GM23338 (cell line): ENCODE measurements at regions not wholly inside any gene's neighbourhood (a gene's known extent, or its start where the extent isn't known, plus 50 kb on each side); places are given as distances from the start of the nearest gene placed in this dataset.

Experiments
- ATAC-seq: fragments of 200-7000 bp; cut with Tn5 transposase; 3 replicates; pipeline ENCODE4 v1.9.1; 2020
- DNase-seq: peaks from one replicate; pipeline ENCODE4 v3.0.0-alpha.2; 2015; ENCODE audit warnings: low spot score
- H2AFZ ChIP-seq: fragments of 200-600 bp; sonication (generic); 2 replicates; pipeline ENCODE4 v1.8.0; 2016; ENCODE audit warnings: antibody characterized with exemption, mild to moderate bottlenecking, moderate library complexity
- H3F3A ChIP-seq: fragments of 200-600 bp; sonication (generic); replicated peaks from 2 replicates; pipeline ENCODE4 v1.8.0; 2017; ENCODE audit warnings: antibody characterized with exemption, mixed run types, low read depth
- H3K27ac ChIP-seq: fragments of 200-600 bp; sonication (generic); 2 replicates; pipeline ENCODE4 v1.6.1; 2016; ENCODE audit warnings: low read depth
- H3K27me3 ChIP-seq: fragments of 200-600 bp; sonication (generic); 2 replicates; pipeline ENCODE4 v1.8.0; 2016; ENCODE audit warnings: mild to moderate bottlenecking, mixed run types, moderate library complexity; ENCODE audit not compliant: insufficient read depth
- H3K36me3 ChIP-seq: fragments of 200-600 bp; sonication (generic); 2 replicates; pipeline ENCODE4 v1.8.0; 2016; ENCODE audit warnings: mild to moderate bottlenecking; ENCODE audit not compliant: insufficient read depth
- H3K4me1 ChIP-seq: fragments of 200-600 bp; sonication (generic); 2 replicates; pipeline ENCODE4 v1.8.0; 2016; ENCODE audit warnings: mild to moderate bottlenecking, moderate library complexity; ENCODE audit not compliant: insufficient read depth
- H3K4me2 ChIP-seq: fragments of 200-600 bp; sonication (generic); 2 replicates; pipeline ENCODE4 v1.7.1; 2017; ENCODE audit warnings: mixed run types
- H3K4me3 ChIP-seq: fragments of 200-600 bp; sonication (generic); 2 replicates; pipeline ENCODE4 v1.6.1; 2016; ENCODE audit warnings: mixed run types
- H3K79me2 ChIP-seq: fragments of 200-600 bp; sonication (generic); replicated peaks from 2 replicates; pipeline ENCODE4 v1.8.0; 2017; ENCODE audit warnings: mild to moderate bottlenecking; ENCODE audit not compliant: insufficient read depth
- H3K9me2 ChIP-seq: fragments of 200-600 bp; sonication (generic); 2 replicates; pipeline ENCODE4 v1.8.0; 2017; ENCODE audit not compliant: insufficient read depth
- H4K20me1 ChIP-seq: fragments of 200-600 bp; sonication (generic); replicated peaks from 2 replicates; pipeline ENCODE4 v1.8.0; 2017; ENCODE audit warnings: mild to moderate bottlenecking; ENCODE audit not compliant: insufficient read depth
- H3K27ac Mint-ChIP-seq: 2 replicates; pipeline ENCODE4 v1.8.0; 2020; ENCODE audit warnings: inconsistent platforms, mild to moderate bottlenecking, moderate library complexity, mixed read lengths
- H3K27me3 Mint-ChIP-seq: 3 replicates; pipeline ENCODE4 v1.8.0; 2022; ENCODE audit warnings: low read depth, mild to moderate bottlenecking, moderate library complexity, mixed read lengths, inconsistent platforms; ENCODE audit not compliant: insufficient read depth, poor library complexity
- H3K36me3 Mint-ChIP-seq: 3 replicates; pipeline ENCODE4 v1.8.0; 2021; ENCODE audit warnings: low read depth, mild to moderate bottlenecking, inconsistent platforms, moderate library complexity, mixed read lengths
- H3K4me1 Mint-ChIP-seq: 3 replicates; pipeline ENCODE4 v1.8.0; 2020; ENCODE audit warnings: mild to moderate bottlenecking, inconsistent platforms, mixed read lengths
- H3K4me3 Mint-ChIP-seq: 3 replicates; pipeline ENCODE4 v1.8.0; 2021; ENCODE audit warnings: moderate library complexity, mild to moderate bottlenecking, inconsistent platforms, mixed read lengths
- H3K9me3 Mint-ChIP-seq: 3 replicates; pipeline ENCODE4 v1.8.0; 2020; ENCODE audit warnings: moderate library complexity, mild to moderate bottlenecking, inconsistent platforms, mixed read lengths
- CREB1 ChIP-seq: fragments of 250-450 bp; sonication (Bioruptor Pico); IDR thresholded peaks from 2 replicates; pipeline ENCODE4 v1.5.0; 2020; ENCODE audit warnings: low read depth, mild to moderate bottlenecking, moderate library complexity
- CTCF ChIP-seq, 2 experiments: fragments of 200-600 bp in 1 of 2; sonication (generic) in 1 of 2; conservative IDR thresholded peaks; 2 replicates each; pipeline versions ENCODE4 v1.5.1 to v1.6.1; 2016 to 2017; ENCODE audit warnings: antibody characterized with exemption in 2 of 2, low read depth in 2 of 2, mild to moderate bottlenecking in 2 of 2, moderate library complexity in 1 of 2
- ETS1 ChIP-seq: IDR thresholded peaks from 2 replicates; pipeline ENCODE4 v1.6.1; 2016; ENCODE audit warnings: antibody characterized with exemption
- EZH2 ChIP-seq: fragments of 200-600 bp; sonication (generic); IDR thresholded peaks from one replicate; pipeline ENCODE4 v1.8.0; 2017; ENCODE audit warnings: antibody characterized with exemption, mild to moderate bottlenecking, low read depth; ENCODE audit not compliant: unreplicated experiment
- EZH2phosphoT487 ChIP-seq: fragments of 200-600 bp; sonication (generic); IDR thresholded peaks from one replicate; pipeline ENCODE4 v1.8.1; 2018; ENCODE audit warnings: antibody characterized with exemption; ENCODE audit not compliant: unreplicated experiment
- JUNB ChIP-seq: IDR thresholded peaks from one replicate; pipeline ENCODE4 v1.6.1; 2016; ENCODE audit warnings: antibody characterized with exemption; ENCODE audit not compliant: unreplicated experiment
- NANOG ChIP-seq: IDR thresholded peaks from 2 replicates; pipeline ENCODE4 v1.6.1; 2016; ENCODE audit warnings: antibody characterized with exemption, borderline replicate concordance
- POLR2AphosphoS5 ChIP-seq: IDR thresholded peaks from 2 replicates; pipeline ENCODE4 v1.6.1; 2016; ENCODE audit warnings: antibody characterized with exemption, low read depth
- STAT1 ChIP-seq: IDR thresholded peaks from one replicate; pipeline ENCODE4 v1.6.1; 2016; ENCODE audit warnings: antibody characterized with exemption; ENCODE audit not compliant: unreplicated experiment
- ZNF114 ChIP-seq: fragments of 250-450 bp; sonication (Bioruptor Pico); IDR thresholded peaks from 2 replicates; pipeline ENCODE4 v1.5.0; 2020; ENCODE audit warnings: mild to moderate bottlenecking, moderate library complexity
- ZNF331 ChIP-seq: fragments of 250-450 bp; sonication (Bioruptor Pico); IDR thresholded peaks from 2 replicates; pipeline ENCODE4 v1.5.0; 2020; ENCODE audit warnings: low read depth, mild to moderate bottlenecking, moderate library complexity
- TF ChIP-seq, protein P1 (sequence below): IDR thresholded peaks from one replicate; pipeline ENCODE4 v1.6.1; 2018; ENCODE audit warnings: antibody characterized with exemption; ENCODE audit not compliant: unreplicated experiment
- TF ChIP-seq, protein P2 (sequence below): fragments of 250-450 bp; sonication (Bioruptor Pico); IDR thresholded peaks from 2 replicates; pipeline ENCODE4 v1.5.0; 2020; ENCODE audit warnings: mild to moderate bottlenecking, moderate library complexity

DNA sequence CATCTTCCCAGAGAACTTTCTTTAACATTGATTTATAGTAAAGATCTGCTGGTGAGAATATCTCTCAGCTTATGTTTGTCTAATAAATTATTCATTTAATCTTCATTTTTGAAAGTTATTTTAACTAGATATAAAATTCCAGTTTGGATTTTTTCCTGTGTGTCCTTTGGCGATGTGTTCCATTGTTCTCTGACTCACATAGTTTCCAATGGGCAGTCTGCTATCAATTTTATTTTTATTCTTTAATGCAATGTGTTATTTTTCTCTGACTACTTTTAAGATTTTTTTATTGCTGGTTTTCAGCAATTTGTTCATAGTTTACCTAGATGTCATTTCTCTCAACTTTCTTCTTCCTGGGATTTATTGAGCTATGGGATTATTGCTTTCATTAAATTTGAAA lies 325.2 kb upstream of the POGK start:
- no peak overlapping the region for H2AFZ ChIP-seq
- peaks cover 26% of the 10 kb centered on the region for H3K9me3 Mint-ChIP-seq
- DNase-seq: no peak
- no peak overlapping the region for H3K4me3 Mint-ChIP-seq
- ATAC-seq: no peak
- TF ChIP-seq ZNF331 (no peak), STAT1 (no peak), EZH2phosphoT487 (no peak), POLR2AphosphoS5 (no peak), ETS1 (no peak), CREB1 (CRISPR knock-in tag) (no peak), ZNF114 (CRISPR knock-in tag) (no peak), NANOG (no peak), JUNB (no peak), EZH2 (no peak), CTCF (conservative IDR thresholded peaks at IDR 0.05; ENCODE audit: low read depth in 2 of 2) (no peak)
- TF ChIP-seq, protein P1, sequence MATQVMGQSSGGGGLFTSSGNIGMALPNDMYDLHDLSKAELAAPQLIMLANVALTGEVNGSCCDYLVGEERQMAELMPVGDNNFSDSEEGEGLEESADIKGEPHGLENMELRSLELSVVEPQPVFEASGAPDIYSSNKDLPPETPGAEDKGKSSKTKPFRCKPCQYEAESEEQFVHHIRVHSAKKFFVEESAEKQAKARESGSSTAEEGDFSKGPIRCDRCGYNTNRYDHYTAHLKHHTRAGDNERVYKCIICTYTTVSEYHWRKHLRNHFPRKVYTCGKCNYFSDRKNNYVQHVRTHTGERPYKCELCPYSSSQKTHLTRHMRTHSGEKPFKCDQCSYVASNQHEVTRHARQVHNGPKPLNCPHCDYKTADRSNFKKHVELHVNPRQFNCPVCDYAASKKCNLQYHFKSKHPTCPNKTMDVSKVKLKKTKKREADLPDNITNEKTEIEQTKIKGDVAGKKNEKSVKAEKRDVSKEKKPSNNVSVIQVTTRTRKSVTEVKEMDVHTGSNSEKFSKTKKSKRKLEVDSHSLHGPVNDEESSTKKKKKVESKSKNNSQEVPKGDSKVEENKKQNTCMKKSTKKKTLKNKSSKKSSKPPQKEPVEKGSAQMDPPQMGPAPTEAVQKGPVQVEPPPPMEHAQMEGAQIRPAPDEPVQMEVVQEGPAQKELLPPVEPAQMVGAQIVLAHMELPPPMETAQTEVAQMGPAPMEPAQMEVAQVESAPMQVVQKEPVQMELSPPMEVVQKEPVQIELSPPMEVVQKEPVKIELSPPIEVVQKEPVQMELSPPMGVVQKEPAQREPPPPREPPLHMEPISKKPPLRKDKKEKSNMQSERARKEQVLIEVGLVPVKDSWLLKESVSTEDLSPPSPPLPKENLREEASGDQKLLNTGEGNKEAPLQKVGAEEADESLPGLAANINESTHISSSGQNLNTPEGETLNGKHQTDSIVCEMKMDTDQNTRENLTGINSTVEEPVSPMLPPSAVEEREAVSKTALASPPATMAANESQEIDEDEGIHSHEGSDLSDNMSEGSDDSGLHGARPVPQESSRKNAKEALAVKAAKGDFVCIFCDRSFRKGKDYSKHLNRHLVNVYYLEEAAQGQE: no peak
- TF ChIP-seq, protein P2, sequence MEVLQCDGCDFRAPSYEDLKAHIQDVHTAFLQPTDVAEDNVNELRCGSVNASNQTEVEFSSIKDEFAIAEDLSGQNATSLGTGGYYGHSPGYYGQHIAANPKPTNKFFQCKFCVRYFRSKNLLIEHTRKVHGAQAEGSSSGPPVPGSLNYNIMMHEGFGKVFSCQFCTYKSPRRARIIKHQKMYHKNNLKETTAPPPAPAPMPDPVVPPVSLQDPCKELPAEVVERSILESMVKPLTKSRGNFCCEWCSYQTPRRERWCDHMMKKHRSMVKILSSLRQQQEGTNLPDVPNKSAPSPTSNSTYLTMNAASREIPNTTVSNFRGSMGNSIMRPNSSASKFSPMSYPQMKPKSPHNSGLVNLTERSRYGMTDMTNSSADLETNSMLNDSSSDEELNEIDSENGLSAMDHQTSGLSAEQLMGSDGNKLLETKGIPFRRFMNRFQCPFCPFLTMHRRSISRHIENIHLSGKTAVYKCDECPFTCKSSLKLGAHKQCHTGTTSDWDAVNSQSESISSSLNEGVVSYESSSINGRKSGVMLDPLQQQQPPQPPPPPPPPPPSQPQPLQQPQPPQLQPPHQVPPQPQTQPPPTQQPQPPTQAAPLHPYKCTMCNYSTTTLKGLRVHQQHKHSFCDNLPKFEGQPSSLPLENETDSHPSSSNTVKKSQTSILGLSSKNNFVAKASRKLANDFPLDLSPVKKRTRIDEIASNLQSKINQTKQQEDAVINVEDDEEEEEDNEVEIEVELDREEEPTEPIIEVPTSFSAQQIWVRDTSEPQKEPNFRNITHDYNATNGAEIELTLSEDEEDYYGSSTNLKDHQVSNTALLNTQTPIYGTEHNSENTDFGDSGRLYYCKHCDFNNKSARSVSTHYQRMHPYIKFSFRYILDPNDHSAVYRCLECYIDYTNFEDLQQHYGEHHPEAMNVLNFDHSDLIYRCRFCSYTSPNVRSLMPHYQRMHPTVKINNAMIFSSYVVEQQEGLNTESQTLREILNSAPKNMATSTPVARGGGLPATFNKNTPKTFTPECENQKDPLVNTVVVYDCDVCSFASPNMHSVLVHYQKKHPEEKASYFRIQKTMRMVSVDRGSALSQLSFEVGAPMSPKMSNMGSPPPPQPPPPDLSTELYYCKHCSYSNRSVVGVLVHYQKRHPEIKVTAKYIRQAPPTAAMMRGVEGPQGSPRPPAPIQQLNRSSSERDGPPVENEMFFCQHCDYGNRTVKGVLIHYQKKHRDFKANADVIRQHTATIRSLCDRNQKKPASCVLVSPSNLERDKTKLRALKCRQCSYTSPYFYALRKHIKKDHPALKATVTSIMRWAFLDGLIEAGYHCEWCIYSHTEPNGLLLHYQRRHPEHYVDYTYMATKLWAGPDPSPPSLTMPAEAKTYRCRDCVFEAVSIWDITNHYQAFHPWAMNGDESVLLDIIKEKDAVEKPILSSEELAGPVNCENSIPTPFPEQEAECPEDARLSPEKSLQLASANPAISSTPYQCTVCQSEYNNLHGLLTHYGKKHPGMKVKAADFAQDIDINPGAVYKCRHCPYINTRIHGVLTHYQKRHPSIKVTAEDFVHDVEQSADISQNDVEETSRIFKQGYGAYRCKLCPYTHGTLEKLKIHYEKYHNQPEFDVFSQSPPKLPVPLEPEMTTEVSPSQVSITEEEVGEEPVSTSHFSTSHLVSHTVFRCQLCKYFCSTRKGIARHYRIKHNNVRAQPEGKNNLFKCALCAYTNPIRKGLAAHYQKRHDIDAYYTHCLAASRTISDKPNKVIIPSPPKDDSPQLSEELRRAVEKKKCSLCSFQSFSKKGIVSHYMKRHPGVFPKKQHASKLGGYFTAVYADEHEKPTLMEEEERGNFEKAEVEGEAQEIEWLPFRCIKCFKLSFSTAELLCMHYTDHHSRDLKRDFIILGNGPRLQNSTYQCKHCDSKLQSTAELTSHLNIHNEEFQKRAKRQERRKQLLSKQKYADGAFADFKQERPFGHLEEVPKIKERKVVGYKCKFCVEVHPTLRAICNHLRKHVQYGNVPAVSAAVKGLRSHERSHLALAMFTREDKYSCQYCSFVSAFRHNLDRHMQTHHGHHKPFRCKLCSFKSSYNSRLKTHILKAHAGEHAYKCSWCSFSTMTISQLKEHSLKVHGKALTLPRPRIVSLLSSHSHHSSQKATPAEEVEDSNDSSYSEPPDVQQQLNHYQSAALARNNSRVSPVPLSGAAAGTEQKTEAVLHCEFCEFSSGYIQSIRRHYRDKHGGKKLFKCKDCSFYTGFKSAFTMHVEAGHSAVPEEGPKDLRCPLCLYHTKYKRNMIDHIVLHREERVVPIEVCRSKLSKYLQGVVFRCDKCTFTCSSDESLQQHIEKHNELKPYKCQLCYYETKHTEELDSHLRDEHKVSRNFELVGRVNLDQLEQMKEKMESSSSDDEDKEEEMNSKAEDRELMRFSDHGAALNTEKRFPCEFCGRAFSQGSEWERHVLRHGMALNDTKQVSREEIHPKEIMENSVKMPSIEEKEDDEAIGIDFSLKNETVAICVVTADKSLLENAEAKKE: no peak
- no peaks in the 10 kb centered on the region for H3K27me3 Mint-ChIP-seq
- H3K79me2 ChIP-seq: no peaks in the 10 kb centered on the region
- no peaks in the 10 kb centered on the region; the same call in 1 of the 2 replicates for H3K36me3 ChIP-seq
- H3K36me3 Mint-ChIP-seq: peaks cover 6% of the 10 kb centered on the region; the same call in 2 of the 3 replicates
- H3K4me1 ChIP-seq: no peaks in the 10 kb centered on the region
- no peaks in the 10 kb centered on the region for H3K4me1 Mint-ChIP-seq
- H3F3A ChIP-seq: no peaks in the 10 kb centered on the region
- no peak overlapping the region for H3K4me2 ChIP-seq
- H3K27me3 ChIP-seq: no peaks in the 10 kb centered on the region
- no peak overlapping the region for H3K27ac ChIP-seq
- H4K20me1 ChIP-seq: no peaks in the 10 kb centered on the region
- H3K27ac Mint-ChIP-seq: no peak overlapping the region
- no peak overlapping the region for H3K4me3 ChIP-seq
- H3K9me2 ChIP-seq: peaks cover 9% of the 10 kb centered on the region
